ENCODE measurements at regions not wholly inside any gene's neighbourhood (a gene's known extent, or its start where the extent isn't known, plus 50 kb on each side); places are given as distances from the start of the nearest gene placed in this dataset.
"Not testable (repeated sequence)": the region's sequence is repeated elsewhere in the genome, so short reads cannot be mapped to it uniquely, and the experiment has no call there.

- FAIRE-seq: no peak
Observed at GRCh38 chr14:40682131-40682913, 924.4 kb upstream of the LRFN5 start.

DNA sequence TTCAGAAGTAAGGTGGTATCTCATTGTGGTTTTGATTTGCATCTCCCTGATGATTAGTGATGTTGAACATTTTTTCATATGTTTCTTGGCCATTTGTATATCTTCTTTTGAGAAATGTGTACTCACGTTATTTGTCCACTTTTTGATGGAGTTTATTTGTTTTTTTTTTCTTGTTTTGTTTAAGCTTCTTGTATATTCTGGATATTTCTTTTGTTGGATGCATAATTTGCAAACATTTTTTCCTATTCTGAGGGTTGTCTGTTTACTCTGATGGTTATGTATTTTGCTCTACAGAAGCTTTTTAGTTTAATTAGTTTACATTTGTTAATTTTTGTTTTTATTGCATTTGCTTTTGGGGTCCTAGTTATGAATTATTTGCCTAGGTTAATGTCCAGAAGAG, 927.4 kb upstream of the LRFN5 start:
- FAIRE-seq: no peak

- FAIRE-seq: not testable (repeated sequence)
Observed at GRCh38 chr14:40677206-40677605, 929.5 kb upstream of the LRFN5 start.

- no peak for FAIRE-seq
Observed at GRCh38 chr14:40674502-40674901, 932.2 kb upstream of the LRFN5 start.

DNA sequence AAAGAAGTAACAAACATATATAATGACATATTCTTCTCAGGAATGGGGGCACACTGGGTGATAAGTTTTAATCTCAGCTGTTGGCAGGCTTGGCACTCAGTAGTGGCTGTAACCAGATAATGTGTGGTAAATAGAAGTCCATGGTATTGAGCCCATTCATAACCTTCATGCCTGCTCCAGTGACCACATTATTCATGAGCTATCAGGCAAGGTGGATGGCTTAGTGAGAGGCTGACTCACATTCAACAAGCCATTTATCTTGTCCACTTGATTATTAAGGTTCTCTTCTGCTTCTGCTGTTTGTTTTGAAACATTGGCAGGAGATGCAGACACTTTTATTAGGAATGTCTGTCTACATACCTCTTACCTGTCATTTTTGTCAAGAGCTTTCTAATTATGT, 950.4 kb upstream of the LRFN5 start:
- FAIRE-seq: no peak

GRCh38 chr14:40652089-40652691, 954.5 kb upstream of the LRFN5 start:
- no peak for FAIRE-seq

- no peak for FAIRE-seq
Observed at GRCh38 chr14:40630471-40630870, 976.2 kb upstream of the LRFN5 start.

DNA sequence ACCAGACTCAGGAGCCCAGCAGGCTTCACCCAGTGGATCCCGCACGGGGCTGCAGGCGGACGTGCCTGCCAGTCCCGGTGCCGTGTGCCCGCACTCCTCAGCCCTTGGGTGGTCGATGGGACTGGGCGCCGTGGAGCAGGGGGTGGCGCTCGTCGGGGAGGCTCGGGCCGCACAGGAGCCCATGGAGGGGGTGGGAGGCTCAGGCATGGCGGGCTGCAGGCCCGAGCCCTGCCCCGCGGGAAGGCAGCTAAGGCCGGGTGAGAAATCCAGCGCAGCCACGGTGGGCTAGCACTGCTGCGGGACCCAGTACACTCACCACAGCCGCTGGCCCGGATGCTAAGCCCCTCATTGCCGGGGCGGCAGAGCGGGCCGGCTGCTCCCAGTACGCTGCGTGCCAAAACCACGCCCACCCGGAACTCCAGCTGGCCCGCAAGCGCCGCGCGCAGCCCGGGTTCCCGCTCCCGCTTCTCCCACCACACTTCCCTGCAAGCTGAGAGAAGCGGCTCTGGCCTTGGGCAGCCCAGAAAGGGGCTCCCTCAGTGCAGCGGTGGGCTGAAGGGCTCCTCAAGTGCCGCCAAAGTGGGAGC, 977.0 kb upstream of the LRFN5 start:
- not testable (repeated sequence) for FAIRE-seq

DNA sequence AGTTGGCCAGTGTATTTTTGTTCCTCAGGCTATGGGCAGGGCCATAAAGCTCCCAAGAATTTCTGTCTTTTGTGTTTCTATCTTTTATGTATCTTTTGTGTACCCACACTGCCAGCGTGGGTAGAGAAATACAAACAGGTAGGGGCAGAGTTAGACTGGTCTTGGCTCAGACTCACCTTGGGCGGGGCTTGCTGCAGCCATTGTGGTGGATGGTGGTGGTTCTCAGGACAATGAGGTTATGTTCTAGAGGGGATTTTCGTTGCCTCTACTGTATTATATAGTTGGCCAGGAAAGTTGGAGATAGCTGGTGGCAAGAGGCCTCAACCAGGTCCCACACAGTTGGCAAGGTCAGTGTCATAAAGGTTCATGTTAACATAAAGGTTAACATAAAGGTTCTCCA, 977.5 kb upstream of the LRFN5 start:
- FAIRE-seq: no peak

- no peak for FAIRE-seq
Observed at GRCh38 chr14:40623643-40624042, 983.0 kb upstream of the LRFN5 start.

DNA sequence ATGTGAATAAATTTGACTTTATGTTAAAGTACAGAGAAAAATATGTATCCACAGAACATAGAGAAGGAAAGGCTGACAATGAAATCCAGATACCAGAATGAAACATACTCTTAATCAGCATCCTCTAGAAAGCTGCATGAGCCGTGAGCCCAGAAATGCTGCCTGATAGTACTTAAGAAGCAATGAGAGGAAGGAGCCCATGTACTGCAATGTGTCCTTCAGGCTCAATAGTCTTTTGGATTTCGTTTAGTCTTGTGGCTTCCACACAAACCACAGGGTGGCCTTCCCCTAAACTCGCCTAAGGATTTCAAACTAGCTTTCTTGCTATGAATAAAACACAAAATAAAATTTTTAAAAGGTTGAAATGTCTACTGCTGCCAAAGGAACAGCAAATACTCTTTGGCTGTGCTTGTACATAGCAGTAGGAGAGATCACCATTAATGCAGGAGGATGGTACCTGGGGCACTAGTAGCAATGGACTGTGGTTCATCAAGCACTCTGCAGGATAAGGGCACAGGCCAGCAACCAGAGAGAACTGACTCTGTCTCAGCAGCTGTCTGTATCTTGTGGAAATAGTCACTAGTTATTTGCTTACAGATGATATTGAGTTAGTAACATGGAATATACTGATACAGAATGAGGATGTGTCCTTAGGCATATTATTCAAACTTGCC, 988.3 kb upstream of the LRFN5 start:
- FAIRE-seq: no peak

DNA sequence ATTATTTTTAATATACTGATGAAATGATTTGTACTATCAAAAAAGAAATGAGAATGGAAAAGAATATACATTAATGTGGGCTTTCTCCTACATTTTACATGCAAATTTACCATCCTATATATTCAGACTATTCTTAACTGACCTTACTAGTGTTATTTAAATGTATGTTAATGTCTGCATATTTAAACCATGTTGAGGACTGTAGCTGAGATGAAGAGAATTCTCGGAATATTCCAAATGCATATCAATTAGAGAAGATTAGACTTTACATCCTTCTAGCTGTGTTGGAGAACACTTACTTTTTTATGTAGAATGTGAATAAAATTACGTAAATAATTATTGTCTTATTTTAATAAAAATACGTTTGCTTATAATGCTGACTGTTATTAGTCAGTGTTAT, 990.1 kb upstream of the LRFN5 start:
- FAIRE-seq: no peak

- no peak for FAIRE-seq
Observed at GRCh38 chr14:40601063-40601462, 1005.6 kb upstream of the LRFN5 start.

DNA sequence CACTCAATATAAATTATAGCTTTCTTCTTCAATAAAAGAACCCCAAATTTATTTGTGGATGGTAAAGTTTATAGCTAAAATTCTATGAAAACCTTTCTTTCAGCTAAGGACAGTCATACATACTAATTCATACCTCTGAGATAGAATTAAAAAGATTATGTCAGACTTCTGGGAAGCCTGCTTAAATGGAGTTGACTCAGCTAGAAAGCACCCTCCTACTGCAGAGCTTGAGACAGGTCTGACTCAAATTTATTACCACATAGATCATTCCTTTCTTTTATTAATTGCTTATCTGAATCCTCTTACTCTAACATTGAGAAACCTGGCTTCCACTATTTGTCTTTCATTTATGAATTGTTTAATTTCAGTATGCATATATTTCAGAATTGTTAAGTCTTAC, 1007.0 kb upstream of the LRFN5 start:
- FAIRE-seq: no peak

DNA sequence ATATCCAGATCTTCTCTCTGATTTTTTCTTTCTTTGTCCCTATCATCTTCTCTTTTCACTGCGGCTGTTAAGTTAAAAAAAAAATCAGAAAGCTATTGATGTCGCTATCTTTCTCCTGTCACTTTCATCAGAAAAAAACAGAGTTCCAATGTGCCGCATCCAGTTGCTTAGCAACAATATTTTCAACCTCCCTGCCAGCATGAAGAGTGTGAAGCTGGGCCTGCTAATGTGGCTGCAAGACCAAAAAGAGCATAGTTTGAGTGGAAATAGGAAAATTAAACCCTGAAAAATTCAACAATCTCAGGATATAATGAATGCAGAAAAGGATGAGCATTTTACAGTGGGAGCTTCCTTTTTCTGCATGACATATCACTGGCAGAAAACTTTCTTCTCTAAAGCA, 1025.4 kb upstream of the LRFN5 start:
- no peak for FAIRE-seq

GRCh38 chr14:40576880-40577478, 1029.7 kb upstream of the LRFN5 start:
- FAIRE-seq: no peak

GRCh38 chr14:40574780-40575179, 1031.9 kb upstream of the LRFN5 start:
- no peak for FAIRE-seq

DNA sequence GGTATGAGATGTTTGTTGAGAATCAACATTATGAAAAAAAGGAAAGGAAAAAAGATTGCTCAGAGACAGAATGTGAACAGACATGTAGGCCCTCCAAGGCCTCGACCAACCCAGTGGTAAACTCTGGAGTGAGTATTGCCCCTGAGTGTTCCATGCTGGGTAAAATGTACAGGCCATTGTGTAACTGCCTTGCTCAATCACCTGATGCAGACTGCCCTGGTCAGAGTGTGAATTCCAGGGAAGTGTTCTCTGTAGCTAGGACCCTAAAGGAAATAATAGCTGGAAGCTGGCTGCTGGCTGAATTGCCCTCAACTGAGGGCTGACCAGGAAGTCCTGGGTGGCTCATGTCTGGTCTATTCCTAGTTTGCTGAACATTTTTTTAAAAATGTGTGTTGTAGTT, 1081.4 kb upstream of the LRFN5 start:
- FAIRE-seq: no peak

- FAIRE-seq: no peak
Observed at GRCh38 chr14:40523123-40523522, 1083.6 kb upstream of the LRFN5 start.

DNA sequence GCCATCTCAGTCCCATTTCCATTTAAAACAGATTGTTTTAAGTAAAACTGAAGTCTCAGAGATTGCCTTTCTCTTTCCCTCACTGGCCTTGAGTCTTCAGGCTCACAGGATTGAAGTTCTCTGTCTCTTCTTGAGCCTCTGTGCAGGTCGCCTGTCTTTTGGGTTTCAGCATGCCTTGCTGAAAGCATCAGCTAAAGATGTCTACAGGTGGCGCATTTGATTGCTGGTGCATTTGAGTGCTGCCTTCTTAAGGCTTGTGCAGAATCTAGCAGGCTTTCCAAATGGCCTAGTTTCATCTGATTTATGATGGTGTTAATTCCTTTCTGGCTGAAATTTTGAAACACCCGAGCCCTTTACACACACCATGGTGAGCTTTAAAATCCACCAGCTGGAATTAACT, 1062.2 kb upstream of the FBXO33 start:
- no peak for FAIRE-seq

DNA sequence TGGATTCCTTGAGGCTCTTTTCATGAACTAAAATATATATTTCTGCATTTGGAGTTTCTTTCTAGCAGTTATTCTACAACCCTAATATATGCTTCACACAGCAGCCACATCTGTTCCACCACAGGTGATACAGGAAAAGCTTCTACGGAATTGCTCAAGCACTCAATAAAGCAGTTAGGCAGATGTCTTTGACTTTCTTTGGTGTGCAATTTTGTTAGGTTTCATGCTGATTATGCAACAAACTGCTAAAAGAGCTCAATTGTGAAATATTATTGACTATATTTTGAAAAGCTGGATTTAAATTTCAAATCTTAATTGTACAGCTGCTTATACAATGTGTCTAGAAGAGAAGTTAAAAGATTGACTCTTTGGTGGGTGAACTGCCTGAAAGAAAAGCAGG, 1055.6 kb upstream of the FBXO33 start:
- FAIRE-seq: no peak

DNA sequence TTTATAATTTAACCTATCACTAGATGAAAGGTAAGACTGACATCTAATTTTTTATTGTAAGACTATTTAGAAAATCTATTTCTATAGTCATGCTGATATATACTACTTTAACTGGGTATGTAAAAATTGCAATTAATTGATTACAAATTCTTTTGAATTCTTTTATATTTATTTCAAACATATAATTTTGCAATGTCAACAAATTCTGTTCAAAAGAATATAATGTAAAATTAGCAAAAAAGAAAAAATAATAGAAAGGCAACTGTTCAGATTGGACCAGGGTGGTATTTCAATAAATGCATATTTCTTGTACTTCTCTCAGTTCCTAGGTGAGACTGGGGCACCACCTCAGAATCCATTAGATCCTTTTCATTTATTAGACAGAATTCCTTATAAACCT, 1053.5 kb upstream of the FBXO33 start:
- peak; percentile 82 for FAIRE-seq

GRCh38 chr14:40476005-40476404, 1043.8 kb upstream of the FBXO33 start:
- FAIRE-seq: no peak

Measured in colon (tissue), 2 donors.